Activated CD8-positive, alpha-beta memory T cell treated with anti-CD3 and anti-CD28 coated beads for 36 hours (primary cell): ENCODE measurements at regions not wholly inside any gene's neighbourhood (a gene's known extent, or its start where the extent isn't known, plus 50 kb on each side); places are given as distances from the start of the nearest gene placed in this dataset.

Source experiments
- CTCF ChIA-PET: fragments of 350-600 bp; sonication (Branson Sonifier 250); formaldehyde crosslinking; loops from one replicate; lab custom pipeline; 2021; ENCODE audit warnings: antibody characterized with exemption; lab: Charles Lee
- POLR2A ChIA-PET: fragments of 350-600 bp; sonication (Branson Sonifier 250); formaldehyde crosslinking; loops from one replicate; lab custom pipeline; 2021; ENCODE audit warnings: antibody characterized with exemption; lab: Charles Lee

DNA sequence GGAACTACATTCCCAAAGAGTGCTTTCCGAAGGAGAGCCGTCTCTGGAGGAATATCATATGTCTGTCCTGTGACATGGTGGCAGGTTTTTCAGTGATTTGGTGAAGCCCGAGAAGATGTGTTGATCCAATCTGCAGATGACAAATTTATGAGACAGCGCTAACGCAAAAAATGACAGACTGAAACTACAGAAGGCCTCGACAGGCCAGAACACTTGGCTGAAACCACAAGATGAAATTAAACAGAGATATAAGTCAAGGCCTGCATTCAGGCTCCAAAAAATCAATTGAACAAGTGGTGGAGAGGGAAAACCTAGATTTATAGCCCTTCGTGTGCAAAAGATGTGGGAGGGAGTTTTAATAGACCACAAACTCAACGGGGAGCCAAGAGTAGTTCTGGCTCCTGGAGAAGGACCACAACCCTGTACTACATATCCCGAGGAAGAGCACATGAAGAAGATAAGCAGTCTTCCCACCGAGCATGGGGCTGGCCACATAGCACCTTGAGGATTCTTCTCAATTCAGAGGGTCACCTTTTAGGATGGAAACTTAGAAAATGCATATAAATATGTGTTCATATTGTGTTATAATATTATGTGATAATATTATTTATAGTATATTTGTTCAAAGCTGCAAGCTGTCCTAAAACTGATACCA is 231.3 kb upstream of the PDE10A start:
- ChIA-PET CTCF (no interaction called here), POLR2A (no interaction called here)

- CTCF ChIA-PET, result interaction anchor here (0.6 kb wide), 1 partner anchor 9 kb away, joined by 3 read pairs; no protein-coding TSS in a partner anchor
- POLR2A ChIA-PET, result no interaction called here
These were observed 230.4 kb upstream of the PDE10A start for GRCh38 chr6:165893431-165893830.

DNA sequence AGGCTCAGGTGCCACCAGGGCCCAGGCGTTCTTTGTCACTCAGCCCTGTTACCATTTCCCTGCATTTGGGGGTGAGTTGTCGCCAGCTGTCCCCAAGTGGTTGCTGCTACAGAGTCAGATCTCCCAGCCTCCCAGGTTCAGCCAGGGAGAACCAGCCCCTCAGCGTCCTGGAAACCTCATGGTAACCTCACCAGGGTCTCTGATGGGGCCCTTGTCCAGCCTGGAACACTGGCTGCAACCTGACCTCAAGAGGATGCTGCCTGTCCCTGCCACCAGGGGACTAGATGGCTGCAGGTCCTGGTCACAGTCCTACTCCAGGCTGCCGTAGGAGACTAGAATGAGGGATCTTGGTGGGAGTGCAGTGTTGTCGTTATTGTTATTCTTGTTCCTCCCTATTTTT is 228.3 kb upstream of the PDE10A start:
- CTCF ChIA-PET, result no interaction called here
- POLR2A ChIA-PET, result no interaction called here

GRCh38 chr6:165890404-165890735 is 227.3 kb upstream of the PDE10A start:
- ChIA-PET CTCF (interaction anchor here (1.3 kb wide), 1 partner anchor 216 kb away, joined by 3 read pairs; no protein-coding TSS in a partner anchor), POLR2A (no interaction called here)

GRCh38 chr6:165889636-165890403 is 226.8 kb upstream of the PDE10A start:
- POLR2A ChIA-PET, result no interaction called here
- CTCF ChIA-PET, result interaction anchor here (1.3 kb wide), 1 partner anchor 216 kb away, joined by 3 read pairs; no protein-coding TSS in a partner anchor

- POLR2A ChIA-PET, result no interaction called here
- CTCF ChIA-PET, result interaction anchor here (0.6 to 1.9 kb wide), 3 partner anchors 36 to 221 kb away, joined by 3 to 5 read pairs (median 4); no protein-coding TSS in a partner anchor
These were observed 223.1 kb upstream of the PDE10A start for GRCh38 chr6:165886169-165886568.

DNA sequence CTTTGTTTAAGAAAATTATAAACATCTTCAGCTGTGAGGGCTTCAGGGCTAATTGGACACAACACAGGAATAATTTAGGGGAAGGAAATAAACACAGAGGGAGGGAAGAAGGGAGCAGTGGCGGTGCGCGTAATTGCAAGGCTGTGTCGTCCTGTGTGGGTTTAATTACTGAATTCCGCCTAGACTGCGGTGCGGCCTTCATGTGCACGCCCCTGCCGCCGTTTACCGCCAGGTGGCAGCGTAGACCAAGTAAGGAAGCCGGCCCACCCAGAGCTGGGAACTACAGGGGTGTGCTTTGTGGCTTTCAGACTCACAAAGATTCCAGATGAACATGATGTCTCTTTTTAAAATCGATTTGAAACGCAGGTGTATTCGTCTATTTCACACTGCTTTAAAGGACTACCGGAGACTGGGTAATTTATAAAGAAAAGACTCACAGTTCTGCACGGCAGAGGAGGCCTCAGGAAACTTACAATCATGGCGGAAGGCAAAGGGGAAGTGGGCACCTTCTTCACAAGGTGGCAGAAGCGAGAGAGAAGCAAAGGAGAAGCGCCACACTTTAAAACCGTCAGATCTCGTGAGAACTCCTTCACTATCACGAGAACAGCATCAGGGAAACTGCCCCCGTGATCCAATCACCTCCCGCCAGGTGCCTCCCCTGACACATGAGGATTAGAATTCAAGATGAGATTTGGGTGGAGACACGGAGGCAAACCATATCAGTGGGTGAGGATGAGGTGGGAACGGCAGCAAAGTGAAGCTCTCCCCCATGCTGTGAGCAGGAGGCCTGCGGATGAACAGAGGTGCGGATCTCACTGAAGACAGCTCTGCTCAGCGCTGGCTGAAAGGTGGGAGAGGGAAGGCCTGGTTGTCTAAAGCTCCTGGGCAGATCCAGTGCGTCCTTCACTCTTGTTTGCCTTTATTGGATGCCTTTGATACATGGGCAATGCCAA is 222.0 kb upstream of the PDE10A start:
- CTCF ChIA-PET, result interaction anchor here (0.6 to 1.9 kb wide), 5 partner anchors 8 to 222 kb away, joined by 3 to 12 read pairs (median 4); no protein-coding TSS in a partner anchor
- POLR2A ChIA-PET, result no interaction called here

GRCh38 chr6:165883851-165884640 is 221.0 kb upstream of the PDE10A start:
- ChIA-PET POLR2A (no interaction called here), CTCF (interaction anchor here (1.2 to 1.8 kb wide), 2 partner anchors 9 to 222 kb away, joined by 3 to 12 read pairs; no protein-coding TSS in a partner anchor)

- ChIA-PET POLR2A (no interaction called here), CTCF (no interaction called here)
These were observed 218.8 kb upstream of the PDE10A start for GRCh38 chr6:165881806-165882205.

- CTCF ChIA-PET, result no interaction called here
These were observed 217.6 kb upstream of the PDE10A start for GRCh38 chr6:165880686-165881085.

GRCh38 chr6:165877773-165878172 is 214.7 kb upstream of the PDE10A start:
- ChIA-PET POLR2A (no interaction called here), CTCF (no interaction called here)

More at GRCh38 chr6:165880686-165881085, 217.6 kb upstream of the PDE10A start:
- POLR2A ChIA-PET, result no interaction called here

DNA sequence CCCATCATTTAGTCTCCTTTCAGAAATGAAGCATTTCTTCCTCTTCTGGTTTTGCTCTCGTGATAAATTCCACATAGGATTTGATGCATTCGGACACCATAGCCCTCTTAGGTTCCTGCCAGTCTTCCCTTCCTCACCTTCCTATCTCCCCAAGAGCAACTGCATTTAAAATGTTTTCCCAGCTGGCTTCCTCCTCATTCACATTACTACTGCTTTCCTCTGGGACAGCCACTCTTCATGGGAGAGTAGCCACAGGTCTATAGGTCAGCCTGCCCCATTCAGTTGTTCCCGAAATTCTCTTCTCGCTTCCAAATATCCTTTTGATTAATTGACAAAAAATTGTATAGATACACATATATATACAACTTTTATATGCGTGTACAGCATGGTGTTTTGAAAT is 214.2 kb upstream of the PDE10A start:
- ChIA-PET CTCF (no interaction called here), POLR2A (no interaction called here)

DNA sequence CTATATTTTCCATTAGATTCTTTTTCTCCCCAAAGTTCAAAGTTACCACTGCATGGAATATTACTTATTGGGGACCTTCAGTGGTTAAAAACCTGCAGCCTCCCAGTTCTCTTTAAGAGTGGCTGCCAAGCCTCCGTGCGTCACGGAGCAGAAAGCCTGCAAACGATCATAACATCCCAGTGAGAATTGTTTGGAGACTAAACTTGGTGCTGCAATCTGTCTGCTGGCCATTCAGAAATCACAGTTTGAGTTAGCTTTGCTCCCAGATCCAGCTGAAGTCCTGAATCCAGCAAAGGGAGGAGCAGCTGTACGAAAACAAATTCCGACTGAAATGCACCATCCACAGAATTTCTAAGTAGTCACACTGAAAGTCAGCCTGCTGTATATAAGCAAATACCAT is 213.5 kb upstream of the PDE10A start:
- POLR2A ChIA-PET, result no interaction called here
- CTCF ChIA-PET, result no interaction called here

GRCh38 chr6:165875946-165876345 is 212.9 kb upstream of the PDE10A start:
- ChIA-PET POLR2A (no interaction called here), CTCF (no interaction called here)

DNA sequence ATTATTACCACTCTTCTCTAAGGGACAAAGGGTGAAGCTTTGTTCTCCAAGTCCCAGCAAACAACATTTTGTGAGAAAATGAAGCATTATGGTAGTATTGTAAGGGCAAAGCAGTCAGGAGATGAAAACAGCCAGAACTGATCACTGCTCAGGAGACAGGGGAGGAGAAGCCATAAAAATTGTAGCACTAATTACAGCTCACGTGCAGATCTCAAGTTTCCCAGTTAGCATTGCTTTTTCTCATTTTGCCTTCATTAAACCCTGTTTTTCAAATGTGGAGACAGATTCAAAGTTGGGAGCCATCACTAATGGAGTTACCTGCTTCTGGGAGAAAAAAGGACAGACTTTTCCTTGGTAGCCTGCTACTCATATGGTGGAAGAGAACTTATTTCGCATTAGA is 210.9 kb upstream of the PDE10A start:
- ChIA-PET POLR2A (no interaction called here), CTCF (no interaction called here)

GRCh38 chr6:165872811-165873210 is 209.8 kb upstream of the PDE10A start:
- ChIA-PET POLR2A (no interaction called here), CTCF (no interaction called here)

GRCh38 chr6:165872311-165872710 is 209.3 kb upstream of the PDE10A start:
- ChIA-PET CTCF (no interaction called here), POLR2A (no interaction called here)

- POLR2A ChIA-PET, result no interaction called here
- CTCF ChIA-PET, result no interaction called here
These were observed 208.5 kb upstream of the PDE10A start for GRCh38 chr6:165871571-165871970.

- ChIA-PET CTCF (no interaction called here), POLR2A (no interaction called here)
These were observed 206.5 kb upstream of the PDE10A start for GRCh38 chr6:165869526-165869925.
